AG09309 (cell line): ENCODE measurements at regions not wholly inside any gene's neighbourhood (a gene's known extent, or its start where the extent isn't known, plus 50 kb on each side); places are given as distances from the start of the nearest gene placed in this dataset.

ENCODE experiments used
- DNase-seq: peaks from one replicate; pipeline ENCODE4 v3.0.0-alpha.2; 2010; ENCODE audit warnings: low read depth
- H3K4me3 ChIP-seq: 2 replicates; pipeline ENCODE4 v1.5.1; 2011; ENCODE audit warnings: mild to moderate bottlenecking, low read depth, low read length, moderate library complexity; ENCODE audit not compliant: control insufficient read depth
- TF ChIP-seq, protein P1 (sequence below): IDR thresholded peaks from 2 replicates; pipeline ENCODE4 v1.5.1; 2011; ENCODE audit warnings: mild to moderate bottlenecking, low read depth, low read length, inconsistent platforms; ENCODE audit not compliant: insufficient read depth, control insufficient read depth; ENCODE audit errors: missing control alignments

DNA sequence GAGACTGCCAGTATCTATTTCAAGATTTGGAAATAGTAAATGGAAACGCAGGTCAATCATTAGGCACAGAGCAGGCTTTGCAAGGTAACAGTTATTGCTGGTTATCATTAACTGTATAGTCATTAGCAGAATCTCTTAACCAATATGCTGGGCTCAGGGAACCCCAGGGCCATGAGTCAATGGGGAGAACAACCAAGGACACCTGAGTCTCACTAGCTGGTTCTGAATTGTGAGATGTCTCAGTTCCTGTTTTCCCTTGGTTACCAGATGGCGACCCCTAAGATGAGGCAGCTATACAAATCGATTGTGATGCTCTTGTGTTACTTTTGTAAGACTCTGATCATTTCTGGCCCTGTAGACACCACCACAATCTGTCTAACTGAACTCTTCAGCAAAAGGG is 385.3 kb downstream of the HAPSTR1 start:
- TF ChIP-seq, protein P1, sequence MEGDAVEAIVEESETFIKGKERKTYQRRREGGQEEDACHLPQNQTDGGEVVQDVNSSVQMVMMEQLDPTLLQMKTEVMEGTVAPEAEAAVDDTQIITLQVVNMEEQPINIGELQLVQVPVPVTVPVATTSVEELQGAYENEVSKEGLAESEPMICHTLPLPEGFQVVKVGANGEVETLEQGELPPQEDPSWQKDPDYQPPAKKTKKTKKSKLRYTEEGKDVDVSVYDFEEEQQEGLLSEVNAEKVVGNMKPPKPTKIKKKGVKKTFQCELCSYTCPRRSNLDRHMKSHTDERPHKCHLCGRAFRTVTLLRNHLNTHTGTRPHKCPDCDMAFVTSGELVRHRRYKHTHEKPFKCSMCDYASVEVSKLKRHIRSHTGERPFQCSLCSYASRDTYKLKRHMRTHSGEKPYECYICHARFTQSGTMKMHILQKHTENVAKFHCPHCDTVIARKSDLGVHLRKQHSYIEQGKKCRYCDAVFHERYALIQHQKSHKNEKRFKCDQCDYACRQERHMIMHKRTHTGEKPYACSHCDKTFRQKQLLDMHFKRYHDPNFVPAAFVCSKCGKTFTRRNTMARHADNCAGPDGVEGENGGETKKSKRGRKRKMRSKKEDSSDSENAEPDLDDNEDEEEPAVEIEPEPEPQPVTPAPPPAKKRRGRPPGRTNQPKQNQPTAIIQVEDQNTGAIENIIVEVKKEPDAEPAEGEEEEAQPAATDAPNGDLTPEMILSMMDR, result no peak
- no peak for DNase-seq
- H3K4me3 ChIP-seq, result no peak overlapping the region

DNA sequence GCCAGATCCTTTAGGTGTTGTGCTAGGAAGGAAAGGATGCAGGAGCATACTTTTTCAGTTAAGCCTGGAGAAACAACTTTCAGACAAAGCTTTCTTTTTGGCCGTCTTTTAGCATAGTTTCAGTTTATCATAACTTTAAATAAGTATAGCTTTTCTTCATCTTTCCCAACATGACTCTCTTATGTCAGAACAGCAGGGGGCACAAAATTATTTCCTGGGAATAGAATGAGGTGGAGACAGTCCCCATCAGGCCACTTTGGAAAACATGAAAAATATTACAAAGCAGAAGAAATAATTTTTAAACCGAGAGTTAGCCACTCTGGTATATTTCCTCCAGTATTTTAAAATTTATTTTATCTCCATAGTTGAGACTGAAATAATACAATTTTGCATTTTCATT is 387.6 kb downstream of the HAPSTR1 start:
- no peak overlapping the region for H3K4me3 ChIP-seq
- DNase-seq, result no peak
- TF ChIP-seq, protein P1, result no peak

DNA sequence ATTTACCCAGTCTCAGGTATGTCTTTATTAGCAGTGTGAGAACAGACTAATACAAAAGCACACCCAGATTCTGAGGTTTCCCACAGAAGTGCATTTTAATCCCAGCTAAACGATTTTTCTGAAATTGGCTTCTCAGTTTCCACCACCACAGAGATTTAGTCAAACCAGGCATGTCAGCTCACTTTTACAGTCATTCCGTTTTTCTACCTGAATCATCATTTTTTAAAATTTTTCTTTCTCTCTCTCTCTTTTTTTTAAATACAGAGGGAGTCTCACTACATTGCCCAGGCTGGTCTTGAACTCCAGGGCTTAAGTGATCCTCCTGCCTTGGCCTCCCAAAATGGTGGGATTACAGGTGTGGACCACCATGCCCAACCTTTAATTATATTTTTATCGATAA is 389.1 kb downstream of the HAPSTR1 start:
- no peak for DNase-seq
- TF ChIP-seq, protein P1, result no peak
- no peak overlapping the region for H3K4me3 ChIP-seq

DNA sequence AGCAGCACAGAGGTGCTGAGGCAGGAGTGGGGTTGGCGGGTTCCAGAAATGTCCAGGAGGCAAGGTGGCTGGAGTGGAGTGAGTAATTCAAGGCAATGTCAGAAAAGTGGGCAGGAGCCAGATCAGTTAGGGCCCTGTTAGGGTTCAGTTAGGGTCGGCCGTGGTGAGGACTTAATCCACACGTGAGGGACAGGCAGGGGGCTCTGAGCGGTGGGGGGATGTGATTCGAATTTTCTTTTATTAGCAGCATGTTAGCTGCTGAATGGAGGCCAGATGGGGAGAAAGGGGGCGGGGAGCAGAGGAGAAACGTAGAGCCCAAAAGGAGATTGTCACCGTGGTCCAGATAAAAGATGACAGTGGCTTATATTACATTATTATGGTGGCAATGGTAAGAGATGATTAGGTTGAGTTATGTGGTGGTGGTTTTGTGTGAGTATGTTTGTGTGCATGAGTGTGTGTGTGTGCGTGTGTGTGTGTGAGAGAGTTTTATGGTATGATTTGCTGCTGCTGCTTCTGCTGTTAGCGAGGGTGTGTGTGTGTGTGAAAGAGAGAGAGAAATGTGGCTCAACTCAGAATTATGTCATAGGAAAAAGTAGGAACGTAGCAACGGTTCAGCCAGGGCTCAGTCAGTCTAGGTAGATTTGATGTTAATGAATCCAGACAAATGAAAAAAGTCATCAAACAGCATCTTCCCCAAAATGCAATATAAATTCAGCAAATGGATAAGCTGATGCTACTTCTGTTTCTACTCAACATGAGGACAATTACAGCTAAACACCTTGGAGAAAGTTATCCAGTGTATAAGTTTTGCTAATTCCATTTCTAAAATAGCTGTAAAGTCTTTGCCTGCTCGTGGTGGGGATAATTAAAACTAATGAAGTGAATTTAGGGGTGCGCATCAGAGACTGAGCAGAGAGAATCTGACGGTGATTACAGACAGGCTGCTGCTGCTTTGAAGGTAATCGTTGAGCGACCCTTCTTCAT is 390.6 kb downstream of the HAPSTR1 start:
- TF ChIP-seq, protein P1, result no peak
- DNase-seq, result no peak
- no peak overlapping the region for H3K4me3 ChIP-seq

DNA sequence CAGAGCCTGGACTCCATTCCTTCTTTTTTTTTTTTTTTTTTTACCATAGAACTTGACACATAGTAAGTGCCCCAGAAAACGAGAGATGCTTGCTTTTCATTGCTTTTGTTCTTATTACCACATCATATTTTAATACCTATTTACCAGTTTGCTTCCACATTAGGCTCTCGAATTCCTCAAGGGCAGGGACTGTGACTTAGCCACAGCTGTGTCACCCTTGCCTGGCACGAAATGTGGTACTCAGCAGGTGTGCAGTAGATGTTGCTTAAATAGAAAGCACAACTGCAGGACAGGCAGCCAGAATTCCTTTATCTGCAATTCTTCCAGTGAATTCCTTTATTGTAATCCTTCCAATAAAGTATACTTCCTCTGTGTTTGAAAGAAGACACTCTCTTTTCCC is 393.0 kb downstream of the HAPSTR1 start:
- no peak for DNase-seq
- TF ChIP-seq, protein P1, result no peak
- no peak overlapping the region for H3K4me3 ChIP-seq

DNA sequence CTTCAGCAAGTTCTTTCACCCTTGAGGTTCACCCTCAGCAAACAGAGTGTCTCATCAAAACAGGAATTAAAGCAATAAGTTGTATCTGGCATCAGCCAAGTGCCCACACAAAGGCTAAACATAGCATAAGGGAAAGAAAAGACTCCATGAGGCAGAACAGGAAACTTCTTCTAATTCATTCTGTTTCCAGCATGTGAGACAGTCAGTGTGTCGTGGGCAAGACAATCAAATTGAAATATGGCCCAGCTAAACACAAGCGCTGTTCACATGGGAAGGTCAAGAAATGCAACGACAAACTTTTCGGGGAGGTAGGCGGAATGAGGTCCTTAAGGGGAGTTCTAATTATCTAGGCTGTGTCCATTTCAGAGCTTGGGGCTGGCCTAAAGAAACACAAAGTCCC is 393.4 kb downstream of the HAPSTR1 start:
- TF ChIP-seq, protein P1, result no peak
- no peak overlapping the region for H3K4me3 ChIP-seq
- DNase-seq, result no peak
